GM12864 (cell line): ENCODE measurements at regions not wholly inside any gene's neighbourhood (a gene's known extent, or its start where the extent isn't known, plus 50 kb on each side); places are given as distances from the start of the nearest gene placed in this dataset.

Experiments used
- DNase-seq: peaks from one replicate; pipeline ENCODE4 v3.0.0-alpha.2; 2011; ENCODE audit warnings: low read depth
- H3K4me3 ChIP-seq: 2 replicates; pipeline ENCODE4 v1.5.1; 2011; ENCODE audit warnings: mild to moderate bottlenecking, low read depth, low read length, control low read depth
- TF ChIP-seq, protein P1 (sequence below): IDR thresholded peaks from 2 replicates; pipeline ENCODE4 v1.5.1; 2011; ENCODE audit warnings: low read depth, mild to moderate bottlenecking, moderate library complexity, low read length, control low read depth, inconsistent platforms; ENCODE audit errors: missing control alignments

DNA sequence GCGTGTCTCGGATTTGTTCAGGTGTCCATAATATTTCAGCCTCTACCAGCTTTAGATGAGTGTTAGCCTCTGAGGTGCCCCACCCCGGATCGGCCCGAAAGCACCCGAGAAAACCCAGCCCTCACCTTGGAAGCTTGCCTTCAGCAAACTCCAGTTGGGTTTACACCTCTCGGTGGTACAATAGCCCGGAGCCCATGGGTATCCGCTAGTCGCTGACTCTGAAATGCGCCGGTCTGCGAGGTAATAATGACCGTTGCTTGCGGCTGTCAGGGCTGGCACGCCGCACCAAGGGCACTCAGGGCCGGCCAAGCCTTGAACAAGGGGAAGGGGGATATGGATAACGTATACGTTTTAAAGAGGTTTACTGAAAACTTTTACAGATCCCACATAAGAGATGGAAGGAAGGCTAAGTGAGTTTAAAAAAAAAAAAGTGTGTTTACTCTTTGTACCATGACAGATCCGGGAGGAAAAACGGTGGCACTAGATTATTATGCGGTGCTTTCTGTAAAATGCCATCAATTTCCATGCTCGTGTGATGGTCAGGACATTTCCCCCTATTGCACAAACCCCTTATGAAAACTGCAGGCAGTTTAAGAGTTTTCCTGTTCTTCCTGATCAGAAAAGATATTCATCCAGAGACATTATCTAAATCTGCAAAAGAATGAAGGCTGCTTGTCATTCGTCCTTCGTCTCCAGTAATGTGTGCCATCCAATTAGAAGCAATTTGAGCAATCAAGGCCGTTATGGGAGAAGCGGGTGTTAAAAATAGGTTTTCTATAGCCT, 124.2 kb downstream of the TMEM161B start:
- no peak for DNase-seq
- TF ChIP-seq, protein P1, sequence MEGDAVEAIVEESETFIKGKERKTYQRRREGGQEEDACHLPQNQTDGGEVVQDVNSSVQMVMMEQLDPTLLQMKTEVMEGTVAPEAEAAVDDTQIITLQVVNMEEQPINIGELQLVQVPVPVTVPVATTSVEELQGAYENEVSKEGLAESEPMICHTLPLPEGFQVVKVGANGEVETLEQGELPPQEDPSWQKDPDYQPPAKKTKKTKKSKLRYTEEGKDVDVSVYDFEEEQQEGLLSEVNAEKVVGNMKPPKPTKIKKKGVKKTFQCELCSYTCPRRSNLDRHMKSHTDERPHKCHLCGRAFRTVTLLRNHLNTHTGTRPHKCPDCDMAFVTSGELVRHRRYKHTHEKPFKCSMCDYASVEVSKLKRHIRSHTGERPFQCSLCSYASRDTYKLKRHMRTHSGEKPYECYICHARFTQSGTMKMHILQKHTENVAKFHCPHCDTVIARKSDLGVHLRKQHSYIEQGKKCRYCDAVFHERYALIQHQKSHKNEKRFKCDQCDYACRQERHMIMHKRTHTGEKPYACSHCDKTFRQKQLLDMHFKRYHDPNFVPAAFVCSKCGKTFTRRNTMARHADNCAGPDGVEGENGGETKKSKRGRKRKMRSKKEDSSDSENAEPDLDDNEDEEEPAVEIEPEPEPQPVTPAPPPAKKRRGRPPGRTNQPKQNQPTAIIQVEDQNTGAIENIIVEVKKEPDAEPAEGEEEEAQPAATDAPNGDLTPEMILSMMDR, result no peak
- H3K4me3 ChIP-seq, result no peak overlapping the region

DNA sequence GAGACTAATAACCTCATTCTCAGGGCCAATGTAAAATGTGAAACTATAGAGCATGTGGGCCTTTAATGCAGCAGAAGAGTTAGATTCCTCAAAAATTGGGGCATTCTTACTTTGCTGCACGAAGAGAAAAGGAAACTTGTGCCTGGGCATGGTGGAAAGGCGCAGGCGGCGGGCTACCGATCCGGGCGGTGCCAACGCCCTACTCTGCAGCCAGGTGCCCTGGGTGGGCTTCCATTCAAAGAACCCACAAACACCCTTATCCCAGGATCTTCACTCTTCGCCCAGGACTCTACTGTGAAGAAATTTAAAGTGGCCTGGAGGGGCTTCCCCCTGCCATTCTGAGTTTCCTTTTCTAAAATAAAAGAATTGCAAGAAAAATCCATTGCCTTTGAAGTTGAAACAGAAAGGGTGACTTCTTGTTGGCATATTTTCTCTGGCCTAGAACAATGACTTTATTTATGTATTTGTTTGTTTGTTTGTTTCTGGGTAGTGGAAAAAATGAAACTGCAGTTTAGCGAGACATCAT, 124.9 kb downstream of the TMEM161B start:
- DNase-seq, result no peak
- no peak overlapping the region; the same call in 1 of the 2 replicates for H3K4me3 ChIP-seq
- TF ChIP-seq, protein P1, result no peak

DNA sequence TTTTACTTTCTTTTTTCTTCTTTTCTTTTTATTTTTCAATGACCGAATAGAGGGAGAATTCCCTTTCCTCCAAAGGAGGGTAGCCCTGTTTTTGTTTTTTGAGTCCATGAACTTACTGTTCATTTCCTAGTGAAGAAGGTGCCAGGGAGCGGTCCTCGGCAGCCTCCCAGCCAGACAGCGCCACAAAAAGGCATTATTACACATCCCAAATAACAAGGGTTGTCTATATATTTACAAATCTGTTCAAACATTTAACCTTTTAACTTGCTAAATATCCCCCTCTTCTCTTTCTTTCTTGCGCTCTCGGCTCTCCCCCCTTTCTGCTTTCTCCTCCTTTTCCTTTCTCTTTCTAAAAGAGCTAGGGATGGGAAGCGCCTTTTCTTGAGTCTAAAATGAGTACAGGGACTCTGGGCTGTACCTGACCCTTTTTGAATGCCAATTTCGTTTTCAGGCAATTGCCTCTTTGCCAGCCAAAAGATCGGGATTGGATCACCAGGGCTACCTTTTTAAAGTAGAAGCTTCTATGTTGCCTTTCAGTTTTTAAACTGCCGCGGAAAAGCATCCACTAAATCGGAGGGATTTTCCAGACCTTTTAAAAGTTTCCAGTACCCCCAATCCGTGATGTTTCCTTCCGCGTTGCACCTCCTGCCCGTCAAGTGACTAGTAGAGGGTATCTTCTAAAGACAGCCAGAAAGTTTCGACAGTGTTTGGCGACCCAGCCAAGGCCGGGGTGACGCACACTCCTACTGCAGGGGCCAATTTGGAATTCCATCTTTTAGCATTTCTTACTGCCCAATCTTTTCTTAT, 125.6 kb downstream of the TMEM161B start:
- H3K4me3 ChIP-seq, result peak overlapping the region; percentile 40; the same call in 1 of the 2 replicates
- TF ChIP-seq, protein P1, result no peak
- no peak for DNase-seq

DNA sequence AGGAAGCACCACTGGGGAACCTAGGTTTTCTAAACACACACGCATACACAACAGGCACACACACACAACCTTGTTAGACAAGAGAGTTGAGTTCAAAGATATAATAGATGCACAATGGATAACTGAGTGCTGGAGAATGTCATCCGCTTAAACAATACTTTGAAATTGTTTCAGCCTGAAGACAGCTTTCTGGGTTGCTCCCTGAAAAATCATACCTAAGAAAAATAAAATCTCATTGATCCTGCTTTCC, 126.1 kb downstream of the TMEM161B start:
- TF ChIP-seq, protein P1, result no peak
- H3K4me3 ChIP-seq, result peak overlapping the region; percentile 40
- DNase-seq, result no peak

DNA sequence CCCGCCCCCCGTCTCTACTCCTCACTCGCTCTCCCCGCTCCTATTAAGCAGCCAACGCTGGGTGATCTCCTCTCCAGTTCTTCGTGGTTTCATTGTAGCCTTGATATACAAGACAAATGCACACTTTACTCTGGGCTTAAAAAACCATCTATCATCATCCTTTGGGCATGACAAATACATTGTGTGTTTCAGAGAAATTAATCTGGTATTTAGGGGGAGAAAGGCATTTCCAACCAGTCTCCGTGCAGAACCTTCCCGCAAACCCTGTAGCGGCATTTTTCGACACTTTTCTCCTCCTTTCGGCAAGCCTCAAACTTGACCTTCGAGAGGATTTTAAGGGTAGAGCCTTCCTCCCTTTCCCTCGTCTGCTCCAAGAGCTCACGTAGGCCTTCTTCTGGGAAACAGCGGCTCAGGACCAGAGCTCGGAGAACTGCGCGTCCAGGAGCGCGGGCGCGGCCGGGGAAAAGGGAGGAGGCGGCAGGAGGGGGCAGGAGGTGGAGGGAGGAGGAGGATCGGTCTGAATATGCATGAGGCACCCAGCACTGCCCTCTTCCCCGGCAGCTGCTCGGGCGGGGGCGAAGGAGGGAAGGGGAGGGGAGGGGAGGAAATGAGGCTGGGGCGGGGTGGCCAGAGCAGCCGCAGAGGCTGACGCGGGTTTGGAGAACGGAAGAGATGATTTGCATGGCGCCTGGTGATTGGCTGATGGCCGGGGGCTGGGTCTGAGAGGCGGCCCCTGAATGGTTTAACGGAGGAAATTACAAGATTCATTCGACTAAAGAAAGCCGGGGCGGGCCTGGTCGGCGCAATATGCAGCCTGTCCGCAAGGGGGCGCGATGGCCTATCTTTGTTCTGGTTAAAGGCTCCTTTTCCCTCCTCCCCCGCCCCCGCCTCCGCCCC, 127.5 kb downstream of the TMEM161B start:
- TF ChIP-seq, protein P1, result peak; percentile 64
- DNase-seq, result peak; percentile 69
- peak overlapping the region; percentile 54 for H3K4me3 ChIP-seq

DNA sequence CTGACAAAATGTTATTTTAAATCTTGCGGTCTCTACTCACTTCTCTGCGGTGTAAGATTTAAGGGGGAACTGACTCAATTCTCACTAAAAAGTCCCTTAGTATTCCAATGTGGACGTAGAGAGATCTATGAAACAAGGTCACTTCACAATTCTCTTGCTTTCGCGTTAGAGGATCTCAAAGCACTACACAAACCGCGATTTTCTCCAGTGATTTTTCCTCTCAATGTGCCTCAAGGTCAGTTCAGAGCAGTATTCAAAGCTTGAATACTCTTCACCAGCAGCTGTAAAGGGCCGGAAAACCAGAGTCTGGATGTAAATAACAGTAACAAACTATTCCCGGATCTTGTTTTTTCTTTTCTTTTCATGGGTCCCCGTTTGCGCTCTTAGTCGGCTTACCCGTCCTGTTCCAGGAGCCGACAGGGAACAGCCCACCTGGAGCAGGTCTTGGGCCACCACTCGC, 128.2 kb downstream of the TMEM161B start:
- TF ChIP-seq, protein P1, result no peak
- peak overlapping the region; percentile 54 for H3K4me3 ChIP-seq
- no peak for DNase-seq
